ENCODE measurements at regions not wholly inside any gene's neighbourhood (a gene's known extent, or its start where the extent isn't known, plus 50 kb on each side); places are given as distances from the start of the nearest gene placed in this dataset.

DNA sequence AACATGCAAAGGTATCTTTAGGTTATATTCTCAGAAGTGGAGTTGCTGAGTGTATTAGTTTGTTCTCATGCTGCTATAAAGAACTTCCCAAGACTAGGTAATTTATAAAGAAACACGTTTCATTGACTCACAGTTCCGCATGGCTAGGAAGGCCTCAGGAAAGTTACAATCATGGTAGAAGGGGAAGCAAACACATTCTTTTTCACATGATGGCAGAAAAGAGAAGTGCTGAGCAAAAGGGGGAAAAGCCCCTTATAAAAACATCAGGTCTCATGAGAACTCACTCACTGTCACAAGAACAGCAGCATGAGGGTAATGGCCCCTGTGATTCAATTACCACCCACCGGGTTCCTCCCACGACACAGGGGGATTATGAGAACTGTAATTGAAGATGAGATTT, 163.6 kb upstream of the PRLR start (continued):
- TF ChIP-seq SAP30 (IDR thresholded peaks at IDR 0.05; ENCODE audit: insufficient read depth, insufficient replicate concordance, low read length), result no peak
- TF ChIP-seq SUZ12 (IDR thresholded peaks at IDR 0.05; ENCODE audit: low read length), result no peak
- TF ChIP-seq, protein P1, sequence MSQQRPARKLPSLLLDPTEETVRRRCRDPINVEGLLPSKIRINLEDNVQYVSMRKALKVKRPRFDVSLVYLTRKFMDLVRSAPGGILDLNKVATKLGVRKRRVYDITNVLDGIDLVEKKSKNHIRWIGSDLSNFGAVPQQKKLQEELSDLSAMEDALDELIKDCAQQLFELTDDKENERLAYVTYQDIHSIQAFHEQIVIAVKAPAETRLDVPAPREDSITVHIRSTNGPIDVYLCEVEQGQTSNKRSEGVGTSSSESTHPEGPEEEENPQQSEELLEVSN (IDR thresholded peaks at IDR 0.05), result no peak
- TF ChIP-seq GTF2F1 (IDR thresholded peaks at IDR 0.05; ENCODE audit: borderline replicate concordance, low read depth, low read length), result no peak
- TF ChIP-seq, protein P2, sequence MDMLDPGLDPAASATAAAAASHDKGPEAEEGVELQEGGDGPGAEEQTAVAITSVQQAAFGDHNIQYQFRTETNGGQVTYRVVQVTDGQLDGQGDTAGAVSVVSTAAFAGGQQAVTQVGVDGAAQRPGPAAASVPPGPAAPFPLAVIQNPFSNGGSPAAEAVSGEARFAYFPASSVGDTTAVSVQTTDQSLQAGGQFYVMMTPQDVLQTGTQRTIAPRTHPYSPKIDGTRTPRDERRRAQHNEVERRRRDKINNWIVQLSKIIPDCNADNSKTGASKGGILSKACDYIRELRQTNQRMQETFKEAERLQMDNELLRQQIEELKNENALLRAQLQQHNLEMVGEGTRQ (IDR thresholded peaks at IDR 0.05; ENCODE audit: low read length), result no peak
- TF ChIP-seq BCL11A (IDR thresholded peaks at IDR 0.05; ENCODE audit: low read depth in 2 of 2, low read length in 2 of 2), result no peak
- no peak for TF ChIP-seq POLR2A (IDR thresholded peaks at IDR 0.05; ENCODE audit: control extremely low read depth in 1 of 2, low read depth in 2 of 2, low read length in 2 of 2)
- no peak for TF ChIP-seq HDAC6 (IDR thresholded peaks at IDR 0.05; ENCODE audit: low read depth, low read length)

Measured in H1 (cell line).